Pancreas (tissue), 10 donors: ENCODE measurements at regions not wholly inside any gene's neighbourhood (a gene's known extent, or its start where the extent isn't known, plus 50 kb on each side); places are given as distances from the start of the nearest gene placed in this dataset.
A peak's percentile ranks its signal among the peaks of the same experiment; 100 is the strongest.

Experiments used
- ATAC-seq, 4 donors: fragments of 200-7000 bp; cut with Tn5 transposase; one replicate each; pipeline versions ENCODE4 v1.8.0 to v1.9.1; 2020; ENCODE audit warnings: mild to moderate bottlenecking in 4 of 4, moderate library complexity in 4 of 4
- DNase-seq, 6 donors: peaks; one replicate each; pipeline ENCODE4 v3.0.0-alpha.2; 2020
- FAIRE-seq: peaks from 2 replicates; lab custom pipeline; 2012; peaks lifted over from hg19 to GRCh38; lab: Jason Lieb, UNC
- H3K27ac ChIP-seq, 4 donors: fragments of 200-600 bp; sonication (generic); 1 replicate in 3 of 4; 2 replicates in 1 of 4; pipeline versions ENCODE4 v1.5.0 to v1.8.0; 2020
- H3K27me3 ChIP-seq, 4 donors: fragments of 200-600 bp; one replicate each; pipeline ENCODE4 v1.8.0; 2021
- H3K36me3 ChIP-seq, 3 donors: fragments of 200-600 bp; sonication (generic) in 1 of 3; one replicate each; pipeline versions ENCODE4 v1.5.0 to v1.8.0; 2020 to 2021
- H3K4me1 ChIP-seq, 3 donors: fragments of 200-600 bp; one replicate each; pipeline ENCODE4 v1.8.0; 2021
- H3K4me3 ChIP-seq, 4 donors: fragments of 200-600 bp; sonication (generic) in 2 of 4; one replicate each; pipeline versions ENCODE4 v1.5.0 to v1.8.0; 2020 to 2021
- H3K9me3 ChIP-seq, 4 donors: fragments of 200-600 bp; one replicate each; pipeline ENCODE4 v1.8.0; 2021
- WGBS, 2 donors: extraction: QIAGEN DNeasy Blood & Tissue Kit; methylation state at CpG; one replicate each; pipeline ENCODE4 v1.1.7; 2013; 5-methylcytosine and 5-hydroxymethylcytosine counted together
- intact Hi-C, 3 donors: fragments of 100-400 bp; cut with DNase I; formaldehyde crosslinking; loops; one replicate each; pipeline versions ENCODE4 v1.11.1 to v1.14.2; 2022
- TF ChIP-seq, protein P1 (sequence below), 4 donors: fragments of 200-600 bp; sonication (generic) in 3 of 4; IDR thresholded peaks; one replicate each; pipeline versions ENCODE4 v1.5.0 to v1.8.0; 2021; ENCODE audit warnings: antibody characterized with exemption in 4 of 4
- donor health status: healthy with polysubstance abuse.
- donor health status: DM: no; HTN: no; CAD: no; lungs with moderate emphysema.
- donor health status: DM: no; HTN: no; CAD: no.
- donor health status: control.
- donor health status: control.
- donor health status: Bipolar disorder and iron deficiency.
- donor health status: DM: yes; HTN: yes; CAD: no.
- donor health status: DM: no; HTN: no; CAD: no.
- donor health status: DM: no; HTN: no; CAD: no.
- donor health status: DM: yes; HTN: yes; CAD: no.

DNA sequence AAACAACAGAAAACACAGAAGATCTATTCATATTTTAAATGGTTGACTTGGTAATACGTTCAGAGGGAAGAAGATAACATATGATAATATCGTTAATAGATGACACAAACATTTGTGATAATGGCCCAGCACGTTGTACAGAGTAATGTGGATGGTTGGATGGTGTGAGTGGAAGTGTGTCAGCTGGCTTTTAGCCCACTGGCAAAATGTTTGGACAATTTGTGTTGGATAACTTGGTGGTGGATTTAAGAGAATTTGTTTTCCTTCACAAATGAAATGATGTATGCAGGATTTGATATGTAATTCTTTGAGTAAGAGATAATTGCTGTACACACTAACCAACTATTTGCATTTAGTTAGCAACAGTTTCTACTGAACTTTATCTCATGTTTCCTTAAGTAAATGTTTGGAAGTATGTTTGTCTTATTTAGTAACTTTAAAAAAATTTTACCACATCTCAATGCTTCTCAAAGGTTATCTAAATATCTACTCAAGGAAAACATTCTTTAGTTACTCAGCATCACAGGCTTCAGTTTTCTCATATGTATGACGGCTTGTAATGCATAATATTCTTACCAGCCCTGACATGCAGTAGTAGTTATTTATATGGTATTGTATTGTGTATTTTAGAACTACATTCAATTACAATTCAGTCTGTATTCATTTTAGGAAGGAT is 328.5 kb upstream of the GOLIM4 start:
- H3K27me3 ChIP-seq = no peaks in the 10 kb centered on the region
- FAIRE-seq (no peak), DNase-seq (no peak), ATAC-seq (no peak)
- H3K4me3 ChIP-seq = no peak overlapping the region
- 44 to 46% methylated on average over 4 of the region's 4 CpGs for WGBS, 2 donors
- no peaks in the 10 kb centered on the region for H3K4me1 ChIP-seq
- TF ChIP-seq, protein P1, sequence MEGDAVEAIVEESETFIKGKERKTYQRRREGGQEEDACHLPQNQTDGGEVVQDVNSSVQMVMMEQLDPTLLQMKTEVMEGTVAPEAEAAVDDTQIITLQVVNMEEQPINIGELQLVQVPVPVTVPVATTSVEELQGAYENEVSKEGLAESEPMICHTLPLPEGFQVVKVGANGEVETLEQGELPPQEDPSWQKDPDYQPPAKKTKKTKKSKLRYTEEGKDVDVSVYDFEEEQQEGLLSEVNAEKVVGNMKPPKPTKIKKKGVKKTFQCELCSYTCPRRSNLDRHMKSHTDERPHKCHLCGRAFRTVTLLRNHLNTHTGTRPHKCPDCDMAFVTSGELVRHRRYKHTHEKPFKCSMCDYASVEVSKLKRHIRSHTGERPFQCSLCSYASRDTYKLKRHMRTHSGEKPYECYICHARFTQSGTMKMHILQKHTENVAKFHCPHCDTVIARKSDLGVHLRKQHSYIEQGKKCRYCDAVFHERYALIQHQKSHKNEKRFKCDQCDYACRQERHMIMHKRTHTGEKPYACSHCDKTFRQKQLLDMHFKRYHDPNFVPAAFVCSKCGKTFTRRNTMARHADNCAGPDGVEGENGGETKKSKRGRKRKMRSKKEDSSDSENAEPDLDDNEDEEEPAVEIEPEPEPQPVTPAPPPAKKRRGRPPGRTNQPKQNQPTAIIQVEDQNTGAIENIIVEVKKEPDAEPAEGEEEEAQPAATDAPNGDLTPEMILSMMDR (IDR thresholded peaks at IDR 0.05) = no peak
- intact Hi-C loops = no loop called here
- no peak overlapping the region for H3K27ac ChIP-seq
- no peaks in the 10 kb centered on the region for H3K36me3 ChIP-seq
- H3K9me3 ChIP-seq = no peaks in the 10 kb centered on the region

DNA sequence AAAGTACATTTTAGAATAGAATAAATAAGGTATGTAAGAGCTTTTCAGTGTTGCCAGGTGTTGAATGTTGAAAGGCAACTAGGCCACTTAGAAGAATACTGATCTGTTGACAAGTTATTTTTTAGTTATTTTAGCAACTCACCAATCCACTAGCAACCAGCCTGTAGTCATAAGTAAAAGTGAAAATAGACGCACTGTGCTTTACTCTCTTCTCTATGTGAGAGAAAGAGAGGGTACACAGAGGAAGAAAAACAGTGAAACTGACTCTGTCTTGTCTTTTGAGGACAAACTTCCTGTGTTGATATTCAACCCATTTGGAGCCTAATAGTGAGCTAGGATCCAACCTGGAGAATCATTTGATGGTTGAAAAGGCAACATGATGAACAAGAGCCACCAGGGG is 327.1 kb upstream of the GOLIM4 start:
- no peak for FAIRE-seq
- TF ChIP-seq, protein P1 (IDR thresholded peaks at IDR 0.05) = no peak
- H3K36me3 ChIP-seq = no peaks in the 10 kb centered on the region
- H3K27ac ChIP-seq = no peak overlapping the region
- WGBS, 2 donors = 78 to 91% methylated on average over 1 of the region's 1 CpG
- H3K27me3 ChIP-seq = no peaks in the 10 kb centered on the region
- H3K4me1 ChIP-seq = no peaks in the 10 kb centered on the region
- DNase-seq = no peak
- no peak for ATAC-seq
- H3K4me3 ChIP-seq = no peak overlapping the region
- no peaks in the 10 kb centered on the region for H3K9me3 ChIP-seq
- intact Hi-C loops = no loop called here

DNA sequence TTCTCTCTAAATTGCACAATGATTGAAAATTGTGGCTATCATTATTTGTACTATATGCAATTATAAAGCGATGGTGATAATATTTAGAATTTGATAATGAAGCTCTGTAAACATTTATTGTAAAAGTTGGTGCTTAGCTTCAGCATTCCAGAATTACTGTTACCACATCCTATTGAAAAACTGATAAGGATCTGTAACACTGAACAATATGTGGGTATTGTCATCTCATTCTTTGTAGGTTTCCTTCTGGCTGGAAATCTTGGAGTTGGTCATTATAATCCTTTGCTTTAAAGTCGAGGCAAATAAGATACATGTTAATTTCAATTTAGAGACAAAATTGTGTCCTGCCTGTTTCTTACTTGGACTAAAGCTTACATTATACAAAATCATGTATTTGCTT is 323.4 kb upstream of the GOLIM4 start:
- H3K4me3 ChIP-seq = no peak overlapping the region
- ATAC-seq (no peak), DNase-seq (no peak), FAIRE-seq (no peak)
- TF ChIP-seq, protein P1 (IDR thresholded peaks at IDR 0.05) = no peak
- no peaks in the 10 kb centered on the region for H3K27me3 ChIP-seq
- no peaks in the 10 kb centered on the region for H3K9me3 ChIP-seq
- no peaks in the 10 kb centered on the region for H3K4me1 ChIP-seq
- intact Hi-C loops = no loop called here
- H3K27ac ChIP-seq = no peak overlapping the region
- 48 to 60% methylated on average over 2 of the region's 2 CpGs for WGBS, 2 donors
- H3K36me3 ChIP-seq = no peaks in the 10 kb centered on the region

DNA sequence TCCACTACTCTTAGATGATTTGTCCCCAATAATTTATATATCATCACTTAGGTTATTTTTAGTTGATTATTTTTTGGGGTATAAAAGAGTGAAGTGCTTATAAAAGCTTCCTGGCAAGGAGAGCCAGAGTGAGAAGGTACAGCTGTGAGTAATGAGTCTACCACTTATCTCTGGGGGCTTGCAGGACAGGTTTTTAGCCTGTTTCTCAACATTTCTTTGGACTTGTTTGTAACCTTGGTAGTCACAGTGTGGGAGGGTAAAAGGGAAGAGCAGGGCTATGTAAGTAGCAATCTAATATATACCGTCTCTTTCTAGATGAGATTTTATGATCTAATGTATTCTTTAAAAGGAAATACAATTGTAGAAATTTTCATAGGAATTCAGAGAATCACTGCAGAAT is 321.3 kb upstream of the GOLIM4 start:
- 26 to 44% methylated on average over 1 of the region's 1 CpG for WGBS, 2 donors
- peak in 1 of 4 donors; percentile 37 for ATAC-seq

DNA sequence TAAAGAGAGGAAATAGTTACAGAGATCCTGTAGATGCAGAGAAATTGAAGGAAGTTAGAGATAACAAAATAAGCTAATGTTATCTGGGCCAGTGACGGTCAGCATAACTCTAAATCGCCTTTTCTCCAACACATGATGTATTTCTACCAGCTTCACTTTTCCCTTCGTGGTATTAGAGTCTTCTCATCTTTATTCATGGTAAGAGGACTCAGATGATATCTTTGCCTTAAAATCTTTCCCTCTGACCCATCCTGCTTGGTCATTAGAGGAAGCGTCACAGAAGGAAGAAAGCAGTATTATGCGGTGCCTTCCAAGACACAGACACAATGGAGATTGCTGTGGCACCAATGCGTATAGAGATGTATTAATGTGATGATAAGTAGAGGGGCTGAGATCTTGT is 320.7 kb upstream of the GOLIM4 start:
- WGBS, 2 donors = 71 to 77% methylated on average over 6 of the region's 6 CpGs
- Histone ChIP-seq H3K36me3 (no peaks in the 10 kb centered on the region), H3K9me3 (no peaks in the 10 kb centered on the region), H3K4me1 (no peaks in the 10 kb centered on the region), H3K27ac (no peak overlapping the region), H3K4me3 (no peak overlapping the region), H3K27me3 (no peaks in the 10 kb centered on the region)
- intact Hi-C loops = no loop called here
- DNase-seq (no peak), ATAC-seq (no peak), FAIRE-seq (no peak)
- TF ChIP-seq, protein P1 (IDR thresholded peaks at IDR 0.05) = no peak

More for the DNA sequence above, 321.3 kb upstream of the GOLIM4 start:
- intact Hi-C loops = no loop called here
- no peak for DNase-seq
- no peak overlapping the region for H3K27ac ChIP-seq
- no peaks in the 10 kb centered on the region for H3K9me3 ChIP-seq
- no peak for FAIRE-seq
- H3K36me3 ChIP-seq = no peaks in the 10 kb centered on the region
- H3K4me3 ChIP-seq = no peak overlapping the region
- H3K4me1 ChIP-seq = no peaks in the 10 kb centered on the region
- TF ChIP-seq, protein P1 (IDR thresholded peaks at IDR 0.05) = no peak
- H3K27me3 ChIP-seq = no peaks in the 10 kb centered on the region
